ENCODE measurements at regions not wholly inside any gene's neighbourhood (a gene's known extent, or its start where the extent isn't known, plus 50 kb on each side); places are given as distances from the start of the nearest gene placed in this dataset.

DNA sequence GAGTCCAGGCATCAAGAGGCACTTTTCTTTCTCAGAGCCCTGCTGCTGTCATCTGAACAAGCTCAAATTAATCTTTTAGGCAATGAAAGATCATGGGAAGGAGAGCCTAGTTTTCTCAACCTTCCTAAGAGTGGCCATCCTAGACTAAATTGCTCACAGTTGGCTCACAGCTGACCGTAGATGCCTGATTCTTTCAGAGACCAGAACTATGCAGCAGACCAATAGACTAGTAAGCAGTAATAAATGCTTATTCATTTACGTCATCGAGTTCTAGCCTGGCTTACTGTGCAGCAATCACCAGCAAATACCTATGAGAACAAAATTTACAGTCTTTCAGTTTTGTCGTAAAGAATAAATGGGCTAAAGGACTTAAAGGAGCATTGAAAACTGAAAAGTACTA lies 602.9 kb upstream of the GHITM start:
- Histone ChIP-seq H3K4me2 (ENCODE audit: insufficient read depth, low read length) (no peak overlapping the region), H4K20me1 (replicated peaks; ENCODE audit: control insufficient read depth, extremely low read depth, insufficient read depth, low read length) (no peaks in the 10 kb centered on the region), H3K4me3 (replicated peaks in 1 of 3; ENCODE audit: insufficient read depth in 1 of 3, low read depth in 1 of 3, low read length in 3 of 3) (no peak overlapping the region), H3K79me2 (ENCODE audit: control insufficient read depth, insufficient read depth, low read length) (no peaks in the 10 kb centered on the region), H3K27ac (ENCODE audit: insufficient read depth, low read depth, low read length) (no peak overlapping the region), H3K4me1 (ENCODE audit: control insufficient read depth, extremely low read depth, insufficient read depth, low read length) (no peaks in the 10 kb centered on the region), H3K36me3 (ENCODE audit: control insufficient read depth in 2 of 2, extremely low read depth in 1 of 2, insufficient read depth in 2 of 2, low read length in 2 of 2) (no peaks in the 10 kb centered on the region), H3K27me3 (ENCODE audit: control insufficient read depth in 2 of 2, insufficient read depth in 2 of 2, low read length in 2 of 2) (no peaks in the 10 kb centered on the region), H3K9me1 (replicated peaks; ENCODE audit: control insufficient read depth, extremely low read depth, insufficient read depth, low read length) (no peaks in the 10 kb centered on the region), H2AFZ (ENCODE audit: low read depth, low read length) (no peak overlapping the region), H3K9me3 (replicated peaks; ENCODE audit: control insufficient read depth, insufficient read depth, low read length) (no peaks in the 10 kb centered on the region), H3K9ac (replicated peaks; ENCODE audit: extremely low read depth, insufficient read depth, low read length) (no peak overlapping the region)
- ChIA-PET POLR2A (no interaction called here), CTCF (interaction anchor here (1.0 kb wide), 1 partner anchor 10 kb away, joined by 3 read pairs; no protein-coding TSS in a partner anchor)
- FAIRE-seq (no peak), DNase-seq (ENCODE audit: low read depth, low spot score) (no peak)
- intact Hi-C loops (cut with micrococcal nuclease) (no loop called here), dilution Hi-C loops (cut with MboI; ENCODE audit: extremely low pct_ligation_motif_present, low sequenced_read_pairs) (no loop called here)
- BruUV-seq (replicated peaks): no TSS peak
- TF ChIP-seq EZH2 (IDR thresholded peaks at IDR 0.05; ENCODE audit: borderline replicate concordance, low read depth, low read length, severe bottlenecking) (no peak), POLR2A (IDR thresholded peaks at IDR 0.05; ENCODE audit: low read depth, low read length) (no peak), MYC (IDR thresholded peaks at IDR 0.05; ENCODE audit: low read depth, low read length) (no peak), GATA2 (IDR thresholded peaks at IDR 0.05; ENCODE audit: insufficient read depth, insufficient read length, low read depth, low read length) (no peak), FOS (IDR thresholded peaks at IDR 0.05; ENCODE audit: borderline replicate concordance, insufficient read depth, low read length) (no peak), CTCF (IDR thresholded peaks at IDR 0.05; ENCODE audit: extremely low read depth in 1 of 2, insufficient read depth in 1 of 2, low read depth in 1 of 2, low read length in 2 of 2) (no peak), JUN (IDR thresholded peaks at IDR 0.05; ENCODE audit: borderline replicate concordance, insufficient read depth, insufficient read length, low read depth) (no peak), POLR2AphosphoS5 (IDR thresholded peaks at IDR 0.05; ENCODE audit: insufficient read depth, low read depth, low read length) (no peak)
- TF ChIP-seq, protein P1, sequence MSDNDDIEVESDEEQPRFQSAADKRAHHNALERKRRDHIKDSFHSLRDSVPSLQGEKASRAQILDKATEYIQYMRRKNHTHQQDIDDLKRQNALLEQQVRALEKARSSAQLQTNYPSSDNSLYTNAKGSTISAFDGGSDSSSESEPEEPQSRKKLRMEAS (IDR thresholded peaks at IDR 0.05; ENCODE audit: insufficient read depth, insufficient read length): no peak

Measured in endothelial cell of umbilical vein (primary cell).